GM06990 (cell line): ENCODE measurements at regions not wholly inside any gene's neighbourhood (a gene's known extent, or its start where the extent isn't known, plus 50 kb on each side); places are given as distances from the start of the nearest gene placed in this dataset.

Source experiments
- DNase-seq: peaks from one replicate; pipeline ENCODE4 v3.0.0-alpha.2; 2011; ENCODE audit not compliant: insufficient read length; ENCODE audit errors: extremely low read depth
- H3K27me3 ChIP-seq: replicated peaks from 2 replicates; pipeline ENCODE4 v1.6.0; 2011; ENCODE audit warnings: low read length; ENCODE audit not compliant: control insufficient read depth, insufficient read depth
- H3K36me3 ChIP-seq: 2 replicates; pipeline ENCODE4 v1.5.1; 2011; ENCODE audit warnings: low read length; ENCODE audit not compliant: control insufficient read depth, insufficient read depth
- H3K4me3 ChIP-seq: replicated peaks from 2 replicates; pipeline ENCODE4 v1.5.1; 2011; ENCODE audit warnings: low read depth, mild to moderate bottlenecking, control low read depth, low read length
- TF ChIP-seq, protein P1 (sequence below): IDR thresholded peaks from 2 replicates; pipeline ENCODE4 v1.5.1; 2011; ENCODE audit warnings: low read length, control low read depth, mild to moderate bottlenecking, inconsistent platforms; ENCODE audit not compliant: insufficient read depth, poor library complexity, severe bottlenecking

DNA sequence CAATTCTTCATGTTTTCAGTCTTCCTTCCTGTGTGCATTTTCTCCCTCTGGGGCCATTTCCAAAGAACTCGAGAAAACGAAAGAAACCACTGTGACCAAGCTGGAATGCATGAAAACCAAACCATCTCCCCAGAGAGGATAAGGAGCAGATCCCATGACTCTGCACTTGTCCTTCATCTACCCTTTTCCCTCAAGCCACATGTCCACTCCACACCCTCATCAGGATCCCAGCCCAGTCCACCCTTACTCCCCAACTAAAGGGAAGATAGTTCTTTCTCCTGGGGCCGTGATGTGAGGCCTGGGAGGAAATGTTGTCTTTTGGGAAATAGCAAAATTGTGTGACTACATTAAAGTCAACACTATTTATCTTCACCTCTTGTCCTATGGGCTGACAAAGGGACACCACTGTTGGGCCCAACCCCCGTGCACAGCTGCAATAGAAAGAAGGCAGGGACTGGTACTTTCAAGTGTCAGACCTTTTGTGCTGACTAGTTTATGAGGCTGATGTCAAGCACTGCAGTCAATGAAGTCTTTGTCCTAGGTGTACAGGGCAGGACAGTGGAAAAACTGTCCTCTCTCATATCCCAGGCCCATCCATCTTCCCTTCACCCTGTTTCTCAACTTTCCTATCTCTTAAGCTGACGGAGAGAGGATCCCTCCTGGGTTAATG is 487.1 kb upstream of the NR2F2 start:
- TF ChIP-seq, protein P1, sequence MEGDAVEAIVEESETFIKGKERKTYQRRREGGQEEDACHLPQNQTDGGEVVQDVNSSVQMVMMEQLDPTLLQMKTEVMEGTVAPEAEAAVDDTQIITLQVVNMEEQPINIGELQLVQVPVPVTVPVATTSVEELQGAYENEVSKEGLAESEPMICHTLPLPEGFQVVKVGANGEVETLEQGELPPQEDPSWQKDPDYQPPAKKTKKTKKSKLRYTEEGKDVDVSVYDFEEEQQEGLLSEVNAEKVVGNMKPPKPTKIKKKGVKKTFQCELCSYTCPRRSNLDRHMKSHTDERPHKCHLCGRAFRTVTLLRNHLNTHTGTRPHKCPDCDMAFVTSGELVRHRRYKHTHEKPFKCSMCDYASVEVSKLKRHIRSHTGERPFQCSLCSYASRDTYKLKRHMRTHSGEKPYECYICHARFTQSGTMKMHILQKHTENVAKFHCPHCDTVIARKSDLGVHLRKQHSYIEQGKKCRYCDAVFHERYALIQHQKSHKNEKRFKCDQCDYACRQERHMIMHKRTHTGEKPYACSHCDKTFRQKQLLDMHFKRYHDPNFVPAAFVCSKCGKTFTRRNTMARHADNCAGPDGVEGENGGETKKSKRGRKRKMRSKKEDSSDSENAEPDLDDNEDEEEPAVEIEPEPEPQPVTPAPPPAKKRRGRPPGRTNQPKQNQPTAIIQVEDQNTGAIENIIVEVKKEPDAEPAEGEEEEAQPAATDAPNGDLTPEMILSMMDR, result no peak
- DNase-seq, result no peak
- H3K27me3 ChIP-seq, result no peaks in the 10 kb centered on the region
- no peaks in the 10 kb centered on the region for H3K36me3 ChIP-seq
- H3K4me3 ChIP-seq, result no peak overlapping the region

GRCh38 chr15:95845862-95846515 is 484.5 kb upstream of the NR2F2 start:
- Histone ChIP-seq H3K4me3 (no peak overlapping the region), H3K36me3 (no peaks in the 10 kb centered on the region), H3K27me3 (no peaks in the 10 kb centered on the region)
- TF ChIP-seq, protein P1, result no peak
- peak; percentile 17 for DNase-seq

- Histone ChIP-seq H3K27me3 (no peaks in the 10 kb centered on the region), H3K36me3 (no peaks in the 10 kb centered on the region), H3K4me3 (no peak overlapping the region)
- no peak for DNase-seq
- TF ChIP-seq, protein P1, result no peak
Observed at GRCh38 chr15:95848126-95848525, 482.4 kb upstream of the NR2F2 start.

DNA sequence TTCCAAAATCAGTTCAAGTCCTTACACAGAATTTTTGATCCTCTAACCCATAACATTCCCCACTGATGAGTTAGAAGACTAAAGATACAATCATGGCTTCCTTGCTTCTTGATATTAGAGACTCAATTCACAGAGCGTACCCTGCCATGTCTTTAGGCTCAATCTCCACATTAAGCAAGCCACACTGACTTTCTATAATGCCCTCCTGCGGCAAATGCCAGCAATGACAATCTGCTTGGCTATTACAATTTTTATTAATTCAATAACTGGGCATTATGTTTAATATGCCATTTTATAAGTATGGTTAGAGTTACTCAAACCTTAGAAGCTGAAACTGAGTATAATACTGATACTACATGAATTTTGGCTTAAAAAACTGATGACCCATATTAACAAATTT is 479.7 kb upstream of the NR2F2 start:
- Histone ChIP-seq H3K36me3 (no peaks in the 10 kb centered on the region), H3K4me3 (no peak overlapping the region), H3K27me3 (no peaks in the 10 kb centered on the region)
- no peak for DNase-seq
- TF ChIP-seq, protein P1, result peak; percentile 24

GRCh38 chr15:95853350-95853749 is 477.1 kb upstream of the NR2F2 start:
- no peaks in the 10 kb centered on the region for H3K27me3 ChIP-seq
- H3K36me3 ChIP-seq, result no peaks in the 10 kb centered on the region
- H3K4me3 ChIP-seq, result no peak overlapping the region
- DNase-seq, result no peak
- TF ChIP-seq, protein P1, result no peak
